ENCODE measurements at regions not wholly inside any gene's neighbourhood (a gene's known extent, or its start where the extent isn't known, plus 50 kb on each side); places are given as distances from the start of the nearest gene placed in this dataset.

DNA sequence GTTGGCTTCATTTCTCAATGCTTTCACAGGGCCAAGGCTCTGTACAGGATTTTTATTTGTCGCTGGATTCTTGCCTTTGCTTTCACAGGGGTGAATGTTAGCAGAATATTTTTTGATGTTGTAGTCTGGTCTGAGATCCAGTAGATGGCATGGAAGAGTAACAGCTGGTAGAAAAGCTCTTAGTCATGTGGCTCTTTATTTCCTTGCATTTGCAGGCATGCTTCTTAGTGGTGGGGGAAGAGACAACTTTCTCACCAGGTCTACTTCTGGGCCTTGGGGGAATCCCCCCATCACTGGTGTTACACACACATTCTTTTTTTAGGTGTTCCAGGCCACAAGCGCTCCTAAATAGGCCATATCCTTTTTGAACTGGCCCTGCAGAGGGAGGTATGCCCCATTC is 58.2 kb upstream of the DKK2 start:
- no peak for DNase-seq (ENCODE audit: extremely low spot score, unreplicated experiment)
- Mint-ChIP-seq H3K4me3 (ENCODE audit: unreplicated experiment) (no peak overlapping the region), H3K27me3 (ENCODE audit: unreplicated experiment) (no peaks in the 10 kb centered on the region), H3K27ac (ENCODE audit: unreplicated experiment) (no peak overlapping the region), H3K36me3 (ENCODE audit: unreplicated experiment) (peaks cover 2% of the 10 kb centered on the region), H3K4me1 (ENCODE audit: unreplicated experiment) (peaks cover 9% of the 10 kb centered on the region), H3K9me3 (ENCODE audit: unreplicated experiment) (peaks cover 7% of the 10 kb centered on the region)
- TF ChIP-seq, protein P1, sequence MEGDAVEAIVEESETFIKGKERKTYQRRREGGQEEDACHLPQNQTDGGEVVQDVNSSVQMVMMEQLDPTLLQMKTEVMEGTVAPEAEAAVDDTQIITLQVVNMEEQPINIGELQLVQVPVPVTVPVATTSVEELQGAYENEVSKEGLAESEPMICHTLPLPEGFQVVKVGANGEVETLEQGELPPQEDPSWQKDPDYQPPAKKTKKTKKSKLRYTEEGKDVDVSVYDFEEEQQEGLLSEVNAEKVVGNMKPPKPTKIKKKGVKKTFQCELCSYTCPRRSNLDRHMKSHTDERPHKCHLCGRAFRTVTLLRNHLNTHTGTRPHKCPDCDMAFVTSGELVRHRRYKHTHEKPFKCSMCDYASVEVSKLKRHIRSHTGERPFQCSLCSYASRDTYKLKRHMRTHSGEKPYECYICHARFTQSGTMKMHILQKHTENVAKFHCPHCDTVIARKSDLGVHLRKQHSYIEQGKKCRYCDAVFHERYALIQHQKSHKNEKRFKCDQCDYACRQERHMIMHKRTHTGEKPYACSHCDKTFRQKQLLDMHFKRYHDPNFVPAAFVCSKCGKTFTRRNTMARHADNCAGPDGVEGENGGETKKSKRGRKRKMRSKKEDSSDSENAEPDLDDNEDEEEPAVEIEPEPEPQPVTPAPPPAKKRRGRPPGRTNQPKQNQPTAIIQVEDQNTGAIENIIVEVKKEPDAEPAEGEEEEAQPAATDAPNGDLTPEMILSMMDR (IDR thresholded peaks at IDR 0.05): peak; percentile 44

All from osteocyte (in vitro differentiated cells).